Breast epithelium (tissue), 3 donors: ENCODE measurements at regions not wholly inside any gene's neighbourhood (a gene's known extent, or its start where the extent isn't known, plus 50 kb on each side); places are given as distances from the start of the nearest gene placed in this dataset.

Experiments
- POLR2A ChIP-seq: fragments of 450-650 bp; IDR thresholded peaks from one replicate; pipeline ENCODE4 v1.6.1; 2016; ENCODE audit warnings: antibody characterized with exemption, mild to moderate bottlenecking, moderate library complexity
- TF ChIP-seq, protein P1 (sequence below), 3 donors: fragments of 450-650 bp; IDR thresholded peaks; one replicate each; pipeline ENCODE4 v1.5.1; 2016 to 2017; ENCODE audit warnings: antibody characterized with exemption in 3 of 3, mild to moderate bottlenecking in 3 of 3, moderate library complexity in 3 of 3

DNA sequence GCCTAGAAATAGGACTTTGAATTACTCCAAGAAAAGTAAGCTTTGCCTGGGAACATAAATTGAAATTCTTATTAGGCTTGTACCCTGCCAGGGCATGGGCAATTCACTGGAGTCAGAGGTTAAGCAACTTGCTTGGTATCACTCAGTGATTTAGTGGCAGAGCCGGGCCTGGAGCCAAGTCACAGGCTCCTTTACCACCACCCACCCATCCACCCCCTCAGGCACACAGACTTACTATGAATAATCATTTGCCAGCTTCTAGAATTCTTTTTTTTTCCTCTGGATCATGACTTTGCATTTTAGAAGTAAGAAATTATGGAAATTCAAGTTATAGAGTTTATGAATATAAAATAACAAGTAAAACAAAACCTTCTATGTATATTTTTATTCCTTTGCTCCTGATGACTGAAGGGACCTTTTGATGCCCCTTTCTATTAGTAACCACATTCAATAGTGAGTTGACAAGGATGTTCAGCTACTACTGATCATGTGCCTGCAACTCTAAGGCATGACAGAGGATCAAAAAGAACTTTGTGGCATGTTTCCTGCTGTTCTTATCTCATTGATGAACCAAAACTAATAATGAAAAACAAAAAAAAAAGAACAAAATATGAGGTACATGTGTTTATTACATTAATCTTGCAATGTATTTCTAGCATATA lies 614.7 kb downstream of the TLR4 start:
- TF ChIP-seq POLR2A: no peak
- TF ChIP-seq, protein P1, sequence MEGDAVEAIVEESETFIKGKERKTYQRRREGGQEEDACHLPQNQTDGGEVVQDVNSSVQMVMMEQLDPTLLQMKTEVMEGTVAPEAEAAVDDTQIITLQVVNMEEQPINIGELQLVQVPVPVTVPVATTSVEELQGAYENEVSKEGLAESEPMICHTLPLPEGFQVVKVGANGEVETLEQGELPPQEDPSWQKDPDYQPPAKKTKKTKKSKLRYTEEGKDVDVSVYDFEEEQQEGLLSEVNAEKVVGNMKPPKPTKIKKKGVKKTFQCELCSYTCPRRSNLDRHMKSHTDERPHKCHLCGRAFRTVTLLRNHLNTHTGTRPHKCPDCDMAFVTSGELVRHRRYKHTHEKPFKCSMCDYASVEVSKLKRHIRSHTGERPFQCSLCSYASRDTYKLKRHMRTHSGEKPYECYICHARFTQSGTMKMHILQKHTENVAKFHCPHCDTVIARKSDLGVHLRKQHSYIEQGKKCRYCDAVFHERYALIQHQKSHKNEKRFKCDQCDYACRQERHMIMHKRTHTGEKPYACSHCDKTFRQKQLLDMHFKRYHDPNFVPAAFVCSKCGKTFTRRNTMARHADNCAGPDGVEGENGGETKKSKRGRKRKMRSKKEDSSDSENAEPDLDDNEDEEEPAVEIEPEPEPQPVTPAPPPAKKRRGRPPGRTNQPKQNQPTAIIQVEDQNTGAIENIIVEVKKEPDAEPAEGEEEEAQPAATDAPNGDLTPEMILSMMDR (IDR thresholded peaks at IDR 0.05): no peak
